ENCODE measurements at regions not wholly inside any gene's neighbourhood (a gene's known extent, or its start where the extent isn't known, plus 50 kb on each side); places are given as distances from the start of the nearest gene placed in this dataset.

- BruUV-seq (replicated peaks), result no TSS peak
- Mint-ChIP-seq H3K4me3 (ENCODE audit: low read depth, unreplicated experiment) (no peak overlapping the region), H3K27me3 (ENCODE audit: unreplicated experiment) (no peaks in the 10 kb centered on the region), H3K4me1 (ENCODE audit: low read depth, unreplicated experiment) (no peaks in the 10 kb centered on the region), H3K27ac (ENCODE audit: unreplicated experiment) (no peak overlapping the region), H3K36me3 (ENCODE audit: insufficient read depth, unreplicated experiment) (no peaks in the 10 kb centered on the region), H3K9me3 (ENCODE audit: low read depth, unreplicated experiment) (no peaks in the 10 kb centered on the region)
- no peak for DNase-seq
- CTCF ChIA-PET, result no interaction called here
- intact Hi-C loops (cut with micrococcal nuclease; ENCODE audit: unreplicated experiment), result no loop called here
- TF ChIP-seq CTCF (IDR thresholded peaks at IDR 0.05; ENCODE audit: unreplicated experiment), result no peak
Observed at GRCh38 chr7:94054130-94054529, 50.0 kb upstream of the BET1 start.

DNA sequence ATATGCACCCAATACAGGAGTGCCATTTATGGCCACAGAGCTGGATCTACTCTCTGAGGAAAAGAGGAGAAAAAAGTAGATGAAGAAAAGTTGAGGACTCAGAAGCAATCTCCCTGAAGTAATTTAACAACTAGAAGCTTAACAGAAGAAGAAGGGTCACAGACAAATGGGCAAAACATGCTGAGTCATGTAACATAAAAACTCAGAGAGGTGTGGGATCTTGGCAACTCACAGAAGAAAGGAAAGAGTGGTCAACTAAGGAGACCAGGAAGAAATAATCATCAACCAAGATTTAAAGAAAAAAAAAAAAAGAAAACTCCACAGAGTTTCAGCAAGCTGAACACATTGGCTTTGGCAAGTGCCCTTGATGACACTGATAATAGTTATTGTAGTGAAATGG lies 51.8 kb upstream of the BET1 start:
- Mint-ChIP-seq H3K4me1 (ENCODE audit: low read depth, unreplicated experiment) (no peaks in the 10 kb centered on the region), H3K9me3 (ENCODE audit: low read depth, unreplicated experiment) (no peaks in the 10 kb centered on the region), H3K27ac (ENCODE audit: unreplicated experiment) (no peak overlapping the region), H3K4me3 (ENCODE audit: low read depth, unreplicated experiment) (no peak overlapping the region), H3K27me3 (ENCODE audit: unreplicated experiment) (no peaks in the 10 kb centered on the region), H3K36me3 (ENCODE audit: insufficient read depth, unreplicated experiment) (no peaks in the 10 kb centered on the region)
- BruUV-seq (replicated peaks), result no TSS peak
- no peak for DNase-seq
- intact Hi-C loops (cut with micrococcal nuclease; ENCODE audit: unreplicated experiment), result no loop called here
- CTCF ChIA-PET, result no interaction called here
- no peak for TF ChIP-seq CTCF (IDR thresholded peaks at IDR 0.05; ENCODE audit: unreplicated experiment)

- CTCF ChIA-PET, result no interaction called here
- Mint-ChIP-seq H3K27ac (ENCODE audit: unreplicated experiment) (no peak overlapping the region), H3K9me3 (ENCODE audit: low read depth, unreplicated experiment) (no peaks in the 10 kb centered on the region), H3K4me3 (ENCODE audit: low read depth, unreplicated experiment) (no peak overlapping the region), H3K27me3 (ENCODE audit: unreplicated experiment) (no peaks in the 10 kb centered on the region), H3K36me3 (ENCODE audit: insufficient read depth, unreplicated experiment) (no peaks in the 10 kb centered on the region), H3K4me1 (ENCODE audit: low read depth, unreplicated experiment) (no peaks in the 10 kb centered on the region)
- BruUV-seq (replicated peaks), result no TSS peak
- no peak for TF ChIP-seq CTCF (IDR thresholded peaks at IDR 0.05; ENCODE audit: unreplicated experiment)
- intact Hi-C loops (cut with micrococcal nuclease; ENCODE audit: unreplicated experiment), result no loop called here
- no peak for DNase-seq
Observed at GRCh38 chr7:94056796-94057207, 52.6 kb upstream of the BET1 start.

DNA sequence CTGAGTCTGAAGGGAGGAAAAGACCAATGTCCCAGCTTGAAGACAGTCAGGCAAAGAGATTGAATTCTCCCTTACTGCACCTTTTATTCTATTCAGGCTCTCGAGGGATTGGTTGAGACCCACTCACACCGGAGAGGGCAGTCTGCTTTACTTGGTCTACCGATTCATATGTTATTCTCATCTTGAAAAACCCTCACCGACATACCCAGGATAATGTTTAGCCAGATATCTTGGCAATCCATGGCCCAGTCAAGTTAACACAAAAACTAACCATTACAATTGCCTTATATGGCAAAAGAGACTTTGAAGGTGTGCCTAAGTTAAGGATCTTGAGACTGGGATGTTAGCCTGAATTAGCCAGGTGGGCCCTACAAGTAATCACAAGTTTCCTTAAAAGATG lies 53.8 kb upstream of the BET1 start:
- Mint-ChIP-seq H3K4me3 (ENCODE audit: low read depth, unreplicated experiment) (no peak overlapping the region), H3K27me3 (ENCODE audit: unreplicated experiment) (no peaks in the 10 kb centered on the region)
- BruUV-seq (replicated peaks), result no TSS peak

More for the DNA sequence above, 53.8 kb upstream of the BET1 start:
- Mint-ChIP-seq H3K4me1 (ENCODE audit: low read depth, unreplicated experiment) (no peaks in the 10 kb centered on the region), H3K36me3 (ENCODE audit: insufficient read depth, unreplicated experiment) (no peaks in the 10 kb centered on the region), H3K27ac (ENCODE audit: unreplicated experiment) (no peak overlapping the region), H3K9me3 (ENCODE audit: low read depth, unreplicated experiment) (no peaks in the 10 kb centered on the region)
- no peak for TF ChIP-seq CTCF (IDR thresholded peaks at IDR 0.05; ENCODE audit: unreplicated experiment)
- intact Hi-C loops (cut with micrococcal nuclease; ENCODE audit: unreplicated experiment), result no loop called here
- CTCF ChIA-PET, result no interaction called here
- DNase-seq, result no peak

Measured in Calu3 (cell line).